Activated T-helper 1 cell treated with anti-CD3 and anti-CD28 coated beads, Interleukin-2, amount 50 U/mL, for 16 hours (primary cell): ENCODE measurements at regions not wholly inside any gene's neighbourhood (a gene's known extent, or its start where the extent isn't known, plus 50 kb on each side); places are given as distances from the start of the nearest gene placed in this dataset.
"Not testable (repeated sequence)": the region's sequence is repeated elsewhere in the genome, so short reads cannot be mapped to it uniquely, and the experiment has no call there.

Experiments used
- DNase-seq, 2 donors: peaks; one replicate each; pipeline ENCODE4 v3.0.0-alpha.2; 2020; ENCODE audit warnings: low read depth in 1 of 2, low spot score in 1 of 2

- DNase-seq: no peak
Observed at GRCh38 chr9:90107726-90108655, 503.2 kb downstream of the GADD45G start.

GRCh38 chr9:90112788-90113187 is 508.0 kb downstream of the GADD45G start:
- no peak for DNase-seq

- no peak for DNase-seq
Observed at GRCh38 chr9:90114641-90115425, 510.0 kb downstream of the GADD45G start.

- no peak for DNase-seq
Observed at GRCh38 chr9:90121762-90122161, 517.0 kb downstream of the GADD45G start.

GRCh38 chr9:90124961-90125360 is 517.7 kb downstream of the DIRAS2 start:
- no peak for DNase-seq

GRCh38 chr9:90127923-90128322 is 514.7 kb downstream of the DIRAS2 start:
- DNase-seq: no peak

- no peak for DNase-seq
Observed at GRCh38 chr9:90128587-90129190, 513.9 kb downstream of the DIRAS2 start.

GRCh38 chr9:90129446-90129845 is 513.2 kb downstream of the DIRAS2 start:
- no peak for DNase-seq

GRCh38 chr9:90131568-90131967 is 511.1 kb downstream of the DIRAS2 start:
- no peak for DNase-seq

GRCh38 chr9:90132866-90133265 is 509.8 kb downstream of the DIRAS2 start:
- no peak for DNase-seq

GRCh38 chr9:90137801-90138200 is 504.8 kb downstream of the DIRAS2 start:
- no peak for DNase-seq

- DNase-seq: no peak
Observed at GRCh38 chr9:90140131-90140818, 502.3 kb downstream of the DIRAS2 start.

GRCh38 chr9:90141723-90142122 is 500.9 kb downstream of the DIRAS2 start:
- DNase-seq: no peak

GRCh38 chr9:90142580-90142979 is 500.0 kb downstream of the DIRAS2 start:
- peak in 1 of 2 donors; percentile 30 for DNase-seq

GRCh38 chr9:90147426-90147825 is 495.2 kb downstream of the DIRAS2 start:
- DNase-seq: no peak

GRCh38 chr9:90156318-90156717 is 486.3 kb downstream of the DIRAS2 start:
- no peak for DNase-seq

GRCh38 chr9:90162326-90162725 is 480.3 kb downstream of the DIRAS2 start:
- no peak for DNase-seq

GRCh38 chr9:90162819-90163218 is 479.8 kb downstream of the DIRAS2 start:
- no peak for DNase-seq

GRCh38 chr9:90165281-90165680 is 477.3 kb downstream of the DIRAS2 start:
- DNase-seq: no peak

- DNase-seq: not testable (repeated sequence)
Observed at GRCh38 chr9:90166374-90166773, 476.2 kb downstream of the DIRAS2 start.

GRCh38 chr9:90167914-90168313 is 474.7 kb downstream of the DIRAS2 start:
- no peak for DNase-seq
